Pancreas (tissue), 10 donors: ENCODE measurements at regions not wholly inside any gene's neighbourhood (a gene's known extent, or its start where the extent isn't known, plus 50 kb on each side); places are given as distances from the start of the nearest gene placed in this dataset.
"Not testable (repeated sequence)": the region's sequence is repeated elsewhere in the genome, so short reads cannot be mapped to it uniquely, and the experiment has no call there.

Source experiments
- ATAC-seq, 4 donors: fragments of 200-7000 bp; cut with Tn5 transposase; one replicate each; pipeline versions ENCODE4 v1.8.0 to v1.9.1; 2020; ENCODE audit warnings: mild to moderate bottlenecking in 4 of 4, moderate library complexity in 4 of 4
- DNase-seq, 6 donors: peaks; one replicate each; pipeline ENCODE4 v3.0.0-alpha.2; 2020
- FAIRE-seq: peaks from 2 replicates; lab custom pipeline; 2012; peaks lifted over from hg19 to GRCh38; lab: Jason Lieb, UNC
- H3K27ac ChIP-seq, 4 donors: fragments of 200-600 bp; sonication (generic); 1 replicate in 3 of 4; 2 replicates in 1 of 4; pipeline versions ENCODE4 v1.5.0 to v1.8.0; 2020
- H3K27me3 ChIP-seq, 4 donors: fragments of 200-600 bp; one replicate each; pipeline ENCODE4 v1.8.0; 2021
- H3K36me3 ChIP-seq, 3 donors: fragments of 200-600 bp; sonication (generic) in 1 of 3; one replicate each; pipeline versions ENCODE4 v1.5.0 to v1.8.0; 2020 to 2021
- H3K4me1 ChIP-seq, 3 donors: fragments of 200-600 bp; one replicate each; pipeline ENCODE4 v1.8.0; 2021
- H3K4me3 ChIP-seq, 4 donors: fragments of 200-600 bp; sonication (generic) in 2 of 4; one replicate each; pipeline versions ENCODE4 v1.5.0 to v1.8.0; 2020 to 2021
- H3K9me3 ChIP-seq, 4 donors: fragments of 200-600 bp; one replicate each; pipeline ENCODE4 v1.8.0; 2021
- CTCF ChIP-seq, 4 donors: fragments of 200-600 bp; sonication (generic) in 3 of 4; IDR thresholded peaks; one replicate each; pipeline versions ENCODE4 v1.5.0 to v1.8.0; 2021; ENCODE audit warnings: antibody characterized with exemption in 4 of 4
- WGBS, 2 donors: extraction: QIAGEN DNeasy Blood & Tissue Kit; methylation state at CpG; one replicate each; pipeline ENCODE4 v1.1.7; 2013; 5-methylcytosine and 5-hydroxymethylcytosine counted together
- intact Hi-C, 3 donors: fragments of 100-400 bp; cut with DNase I; formaldehyde crosslinking; loops; one replicate each; pipeline versions ENCODE4 v1.11.1 to v1.14.2; 2022
- donor health status: healthy with polysubstance abuse.
- donor health status: DM: no; HTN: no; CAD: no; lungs with moderate emphysema.
- donor health status: DM: no; HTN: no; CAD: no.
- donor health status: control.
- donor health status: control.
- donor health status: Bipolar disorder and iron deficiency.
- donor health status: DM: yes; HTN: yes; CAD: no.
- donor health status: DM: no; HTN: no; CAD: no.
- donor health status: DM: no; HTN: no; CAD: no.
- donor health status: DM: yes; HTN: yes; CAD: no.

GRCh38 chr18:71045331-71046065, 756.7 kb downstream of the SOCS6 start:
- no peak for TF ChIP-seq CTCF (IDR thresholded peaks at IDR 0.05)
- DNase-seq (no peak), ATAC-seq (no peak), FAIRE-seq (no peak)
- intact Hi-C loops = loop anchor here in 1 of 3 donors (10.0 kb wide), 1 partner anchor 61 kb away; no protein-coding TSS in a partner anchor
- Histone ChIP-seq H3K4me1 (no peaks in the 10 kb centered on the region), H3K27me3 (peaks cover 0 to 5% (median 0%) of the 10 kb centered on the region in 4 donors), H3K4me3 (no peak overlapping the region), H3K9me3 (no peaks in the 10 kb centered on the region), H3K36me3 (no peaks in the 10 kb centered on the region), H3K27ac (no peak overlapping the region)
- 0% methylated on average over 1 of the region's 1 CpG for WGBS, 2 donors

- ATAC-seq (no peak), DNase-seq (no peak), FAIRE-seq (no peak)
- Histone ChIP-seq H3K4me3 (no peak overlapping the region), H3K27ac (no peak overlapping the region), H3K36me3 (no peaks in the 10 kb centered on the region), H3K9me3 (no peaks in the 10 kb centered on the region), H3K4me1 (no peaks in the 10 kb centered on the region), H3K27me3 (no peaks in the 10 kb centered on the region)
- no peak for TF ChIP-seq CTCF (IDR thresholded peaks at IDR 0.05)
- 54 to 70% methylated on average over 4 of the region's 4 CpGs for WGBS, 2 donors
- intact Hi-C loops = loop anchor here in 1 of 3 donors (10.0 kb wide), 1 partner anchor 55 kb away; no protein-coding TSS in a partner anchor
Measured at GRCh38 chr18:71040161-71040560, 751.3 kb downstream of the SOCS6 start.

GRCh38 chr18:71038196-71038595, 749.4 kb downstream of the SOCS6 start:
- WGBS, 2 donors = 17 to 21% methylated on average over 1 of the region's 1 CpG
- no peak overlapping the region for H3K4me3 ChIP-seq
- H3K9me3 ChIP-seq = no peaks in the 10 kb centered on the region
- FAIRE-seq (no peak), DNase-seq (no peak), ATAC-seq (no peak)
- H3K27ac ChIP-seq = no peak overlapping the region
- H3K4me1 ChIP-seq = no peaks in the 10 kb centered on the region
- no peaks in the 10 kb centered on the region for H3K27me3 ChIP-seq
- TF ChIP-seq CTCF (IDR thresholded peaks at IDR 0.05) = no peak
- intact Hi-C loops = no loop called here
- no peaks in the 10 kb centered on the region for H3K36me3 ChIP-seq

- no peaks in the 10 kb centered on the region for H3K27me3 ChIP-seq
- no peaks in the 10 kb centered on the region for H3K36me3 ChIP-seq
- intact Hi-C loops = no loop called here
- FAIRE-seq = no peak
- H3K9me3 ChIP-seq = no peaks in the 10 kb centered on the region
- no peak for DNase-seq
- H3K4me1 ChIP-seq = no peaks in the 10 kb centered on the region
- WGBS, 2 donors = 8 to 25% methylated on average over 1 of the region's 1 CpG
- TF ChIP-seq CTCF (IDR thresholded peaks at IDR 0.05) = no peak
- no peak overlapping the region for H3K27ac ChIP-seq
- ATAC-seq = peak in 1 of 4 donors; percentile 46
- H3K4me3 ChIP-seq = no peak overlapping the region
Measured at GRCh38 chr18:71036783-71037182, 747.9 kb downstream of the SOCS6 start.

- H3K27ac ChIP-seq, H3K27me3 ChIP-seq, H3K4me3 ChIP-seq, H3K4me1 ChIP-seq, intact Hi-C loops, FAIRE-seq, H3K9me3 ChIP-seq, H3K36me3 ChIP-seq, ATAC-seq: not testable (repeated sequence)
- DNase-seq = peak in 2 of 6 donors; percentile 51 to 63
- WGBS, 2 donors = 89 to 94% methylated on average over 37 to 46 of the region's 46 CpGs
Measured at GRCh38 chr18:71031296-71032191, 742.7 kb downstream of the SOCS6 start.

- FAIRE-seq, intact Hi-C loops, H3K4me3 ChIP-seq, H3K27me3 ChIP-seq, H3K27ac ChIP-seq, H3K9me3 ChIP-seq, DNase-seq, ATAC-seq, H3K36me3 ChIP-seq, H3K4me1 ChIP-seq: not testable (repeated sequence)
- 88 to 92% methylated on average over 6 to 8 of the region's 8 CpGs for WGBS, 2 donors
Measured at GRCh38 chr18:71030085-71030484, 741.2 kb downstream of the SOCS6 start.
